DOHH2 (cell line): ENCODE measurements at regions not wholly inside any gene's neighbourhood (a gene's known extent, or its start where the extent isn't known, plus 50 kb on each side); places are given as distances from the start of the nearest gene placed in this dataset.

Experiments used
- EZH2phosphoT487 ChIP-seq: fragments of 200-600 bp; sonication (generic); IDR thresholded peaks from 2 replicates; pipeline ENCODE4 v1.6.1; 2017; ENCODE audit warnings: borderline replicate concordance, mild to moderate bottlenecking, antibody characterized with exemption, low read length, moderate library complexity, mixed read lengths
- TF ChIP-seq, protein P1 (sequence below): fragments of 200-600 bp; sonication (generic); IDR thresholded peaks from one replicate; pipeline ENCODE4 v1.5.1; 2014; ENCODE audit warnings: antibody characterized with exemption, mild to moderate bottlenecking, low read depth, low read length; ENCODE audit not compliant: poor library complexity, severe bottlenecking

DNA sequence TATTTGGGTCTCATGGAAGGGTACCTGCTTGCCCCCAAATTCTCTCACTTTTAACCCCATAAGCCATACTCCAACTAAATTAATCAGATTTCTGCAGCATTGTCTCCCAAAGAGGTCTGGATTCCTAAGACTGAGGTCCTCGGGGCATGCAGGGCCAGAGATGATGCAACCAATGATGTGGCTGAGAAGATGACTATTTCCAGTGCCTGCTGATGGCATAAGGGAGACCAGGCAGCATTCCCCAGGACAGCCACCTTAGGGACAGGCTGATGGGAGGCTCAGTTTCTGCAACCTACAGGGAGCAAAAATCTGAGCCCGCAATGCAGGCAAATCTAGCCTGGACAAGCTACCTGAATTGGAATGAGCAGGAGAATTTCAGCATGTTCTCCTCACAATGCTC is 76.8 kb upstream of the ASIC2 start:
- TF ChIP-seq, protein P1, sequence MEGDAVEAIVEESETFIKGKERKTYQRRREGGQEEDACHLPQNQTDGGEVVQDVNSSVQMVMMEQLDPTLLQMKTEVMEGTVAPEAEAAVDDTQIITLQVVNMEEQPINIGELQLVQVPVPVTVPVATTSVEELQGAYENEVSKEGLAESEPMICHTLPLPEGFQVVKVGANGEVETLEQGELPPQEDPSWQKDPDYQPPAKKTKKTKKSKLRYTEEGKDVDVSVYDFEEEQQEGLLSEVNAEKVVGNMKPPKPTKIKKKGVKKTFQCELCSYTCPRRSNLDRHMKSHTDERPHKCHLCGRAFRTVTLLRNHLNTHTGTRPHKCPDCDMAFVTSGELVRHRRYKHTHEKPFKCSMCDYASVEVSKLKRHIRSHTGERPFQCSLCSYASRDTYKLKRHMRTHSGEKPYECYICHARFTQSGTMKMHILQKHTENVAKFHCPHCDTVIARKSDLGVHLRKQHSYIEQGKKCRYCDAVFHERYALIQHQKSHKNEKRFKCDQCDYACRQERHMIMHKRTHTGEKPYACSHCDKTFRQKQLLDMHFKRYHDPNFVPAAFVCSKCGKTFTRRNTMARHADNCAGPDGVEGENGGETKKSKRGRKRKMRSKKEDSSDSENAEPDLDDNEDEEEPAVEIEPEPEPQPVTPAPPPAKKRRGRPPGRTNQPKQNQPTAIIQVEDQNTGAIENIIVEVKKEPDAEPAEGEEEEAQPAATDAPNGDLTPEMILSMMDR: no peak
- TF ChIP-seq EZH2phosphoT487: no peak
